ENCODE measurements at regions not wholly inside any gene's neighbourhood (a gene's known extent, or its start where the extent isn't known, plus 50 kb on each side); places are given as distances from the start of the nearest gene placed in this dataset.

- no peaks in the 10 kb centered on the region for H3K36me3 ChIP-seq (ENCODE audit: insufficient read depth, low read depth, low read length)
- no peaks in the 10 kb centered on the region for H3K4me1 ChIP-seq (ENCODE audit: insufficient read depth, low read length)
- H3K4me3 ChIP-seq (ENCODE audit: low read length), result no peak overlapping the region
- no peaks in the 10 kb centered on the region for H3K27me3 ChIP-seq (ENCODE audit: insufficient read depth, low read length)
- H3K9me3 ChIP-seq (ENCODE audit: insufficient read depth, low read depth, low read length), result no peaks in the 10 kb centered on the region
- no peak overlapping the region for H3K9ac ChIP-seq (ENCODE audit: low read depth, low read length)
- no peak overlapping the region for H3K27ac ChIP-seq (ENCODE audit: low read length)
Measured at GRCh38 chr10:10778959-10779358, 238.7 kb upstream of the CELF2 start.

- no peak overlapping the region for H3K4me3 ChIP-seq (ENCODE audit: low read length)
- H3K4me1 ChIP-seq (ENCODE audit: insufficient read depth, low read length), result no peaks in the 10 kb centered on the region
- no peak overlapping the region for H3K27ac ChIP-seq (ENCODE audit: low read length)
- no peaks in the 10 kb centered on the region for H3K9me3 ChIP-seq (ENCODE audit: insufficient read depth, low read depth, low read length)
- no peaks in the 10 kb centered on the region for H3K27me3 ChIP-seq (ENCODE audit: insufficient read depth, low read length)
- no peak overlapping the region for H3K9ac ChIP-seq (ENCODE audit: low read depth, low read length)
- H3K36me3 ChIP-seq (ENCODE audit: insufficient read depth, low read depth, low read length), result no peaks in the 10 kb centered on the region
Measured at GRCh38 chr10:10779511-10779910, 238.2 kb upstream of the CELF2 start.

- Histone ChIP-seq H3K27me3 (ENCODE audit: insufficient read depth, low read length) (no peaks in the 10 kb centered on the region), H3K36me3 (ENCODE audit: insufficient read depth, low read depth, low read length) (no peaks in the 10 kb centered on the region), H3K4me1 (ENCODE audit: insufficient read depth, low read length) (no peaks in the 10 kb centered on the region), H3K27ac (ENCODE audit: low read length) (no peak overlapping the region), H3K4me3 (ENCODE audit: low read length) (no peak overlapping the region), H3K9me3 (ENCODE audit: insufficient read depth, low read depth, low read length) (no peaks in the 10 kb centered on the region), H3K9ac (ENCODE audit: low read depth, low read length) (no peak overlapping the region)
Measured at GRCh38 chr10:10780746-10781145, 236.9 kb upstream of the CELF2 start.

- Histone ChIP-seq H3K4me1 (ENCODE audit: insufficient read depth, low read length) (no peaks in the 10 kb centered on the region), H3K27ac (ENCODE audit: low read length) (no peak overlapping the region), H3K36me3 (ENCODE audit: insufficient read depth, low read depth, low read length) (no peaks in the 10 kb centered on the region), H3K4me3 (ENCODE audit: low read length) (no peak overlapping the region), H3K9me3 (ENCODE audit: insufficient read depth, low read depth, low read length) (no peaks in the 10 kb centered on the region), H3K9ac (ENCODE audit: low read depth, low read length) (no peak overlapping the region), H3K27me3 (ENCODE audit: insufficient read depth, low read length) (no peaks in the 10 kb centered on the region)
Measured at GRCh38 chr10:10782603-10783002, 235.1 kb upstream of the CELF2 start.

GRCh38 chr10:10785627-10786026 lies 232.0 kb upstream of the CELF2 start:
- Histone ChIP-seq H3K27ac (ENCODE audit: low read length) (no peak overlapping the region), H3K27me3 (ENCODE audit: insufficient read depth, low read length) (no peaks in the 10 kb centered on the region), H3K4me3 (ENCODE audit: low read length) (no peak overlapping the region), H3K9ac (ENCODE audit: low read depth, low read length) (no peak overlapping the region), H3K36me3 (ENCODE audit: insufficient read depth, low read depth, low read length) (no peaks in the 10 kb centered on the region), H3K9me3 (ENCODE audit: insufficient read depth, low read depth, low read length) (no peaks in the 10 kb centered on the region), H3K4me1 (ENCODE audit: insufficient read depth, low read length) (no peaks in the 10 kb centered on the region)

GRCh38 chr10:10786109-10787090 lies 231.3 kb upstream of the CELF2 start:
- Histone ChIP-seq H3K27ac (ENCODE audit: low read length) (no peak overlapping the region), H3K4me1 (ENCODE audit: insufficient read depth, low read length) (no peaks in the 10 kb centered on the region), H3K36me3 (ENCODE audit: insufficient read depth, low read depth, low read length) (no peaks in the 10 kb centered on the region), H3K4me3 (ENCODE audit: low read length) (no peak overlapping the region), H3K27me3 (ENCODE audit: insufficient read depth, low read length) (no peaks in the 10 kb centered on the region), H3K9me3 (ENCODE audit: insufficient read depth, low read depth, low read length) (no peaks in the 10 kb centered on the region), H3K9ac (ENCODE audit: low read depth, low read length) (no peak overlapping the region)

GRCh38 chr10:10787586-10787985 lies 230.1 kb upstream of the CELF2 start:
- Histone ChIP-seq H3K4me1 (ENCODE audit: insufficient read depth, low read length) (peaks cover 6% of the 10 kb centered on the region), H3K27ac (ENCODE audit: low read length) (no peak overlapping the region), H3K36me3 (ENCODE audit: insufficient read depth, low read depth, low read length) (no peaks in the 10 kb centered on the region), H3K4me3 (ENCODE audit: low read length) (no peak overlapping the region), H3K27me3 (ENCODE audit: insufficient read depth, low read length) (no peaks in the 10 kb centered on the region), H3K9ac (ENCODE audit: low read depth, low read length) (no peak overlapping the region), H3K9me3 (ENCODE audit: insufficient read depth, low read depth, low read length) (no peaks in the 10 kb centered on the region)

- H3K4me1 ChIP-seq (ENCODE audit: insufficient read depth, low read length), result peaks cover 13% of the 10 kb centered on the region
- H3K4me3 ChIP-seq (ENCODE audit: low read length), result no peak overlapping the region
- H3K36me3 ChIP-seq (ENCODE audit: insufficient read depth, low read depth, low read length), result no peaks in the 10 kb centered on the region
- no peaks in the 10 kb centered on the region for H3K27me3 ChIP-seq (ENCODE audit: insufficient read depth, low read length)
- no peak overlapping the region for H3K27ac ChIP-seq (ENCODE audit: low read length)
- no peak overlapping the region for H3K9ac ChIP-seq (ENCODE audit: low read depth, low read length)
- H3K9me3 ChIP-seq (ENCODE audit: insufficient read depth, low read depth, low read length), result no peaks in the 10 kb centered on the region
Measured at GRCh38 chr10:10788761-10789160, 228.9 kb upstream of the CELF2 start.

- H3K27me3 ChIP-seq (ENCODE audit: insufficient read depth, low read length), result no peaks in the 10 kb centered on the region
- H3K27ac ChIP-seq (ENCODE audit: low read length), result no peak overlapping the region
- peaks cover 35% of the 10 kb centered on the region for H3K4me1 ChIP-seq (ENCODE audit: insufficient read depth, low read length)
- no peaks in the 10 kb centered on the region for H3K9me3 ChIP-seq (ENCODE audit: insufficient read depth, low read depth, low read length)
- H3K4me3 ChIP-seq (ENCODE audit: low read length), result no peak overlapping the region
- peak overlapping the region; percentile 10; the same call in 1 of the 2 replicates for H3K9ac ChIP-seq (ENCODE audit: low read depth, low read length)
- no peaks in the 10 kb centered on the region for H3K36me3 ChIP-seq (ENCODE audit: insufficient read depth, low read depth, low read length)
Measured at GRCh38 chr10:10791869-10792268, 225.8 kb upstream of the CELF2 start.

- Histone ChIP-seq H3K27me3 (ENCODE audit: insufficient read depth, low read length) (peaks cover 4% of the 10 kb centered on the region; the same call in 1 of the 2 replicates), H3K9ac (ENCODE audit: low read depth, low read length) (peak overlapping the region; percentile 10; the same call in 1 of the 2 replicates), H3K9me3 (ENCODE audit: insufficient read depth, low read depth, low read length) (no peaks in the 10 kb centered on the region), H3K4me3 (ENCODE audit: low read length) (no peak overlapping the region), H3K4me1 (ENCODE audit: insufficient read depth, low read length) (peaks cover 44% of the 10 kb centered on the region), H3K27ac (ENCODE audit: low read length) (no peak overlapping the region), H3K36me3 (ENCODE audit: insufficient read depth, low read depth, low read length) (no peaks in the 10 kb centered on the region)
Measured at GRCh38 chr10:10792681-10793080, 225.0 kb upstream of the CELF2 start.

GRCh38 chr10:10794046-10794445 lies 223.6 kb upstream of the CELF2 start:
- Histone ChIP-seq H3K9ac (ENCODE audit: low read depth, low read length) (no peak overlapping the region), H3K4me3 (ENCODE audit: low read length) (no peak overlapping the region), H3K27me3 (ENCODE audit: insufficient read depth, low read length) (peaks cover 9% of the 10 kb centered on the region; the same call in 1 of the 2 replicates), H3K27ac (ENCODE audit: low read length) (no peak overlapping the region), H3K36me3 (ENCODE audit: insufficient read depth, low read depth, low read length) (no peaks in the 10 kb centered on the region), H3K9me3 (ENCODE audit: insufficient read depth, low read depth, low read length) (no peaks in the 10 kb centered on the region), H3K4me1 (ENCODE audit: insufficient read depth, low read length) (peaks cover 51% of the 10 kb centered on the region)

- peaks cover 9% of the 10 kb centered on the region; the same call in 1 of the 2 replicates for H3K27me3 ChIP-seq (ENCODE audit: insufficient read depth, low read length)
- H3K27ac ChIP-seq (ENCODE audit: low read length), result no peak overlapping the region
- peaks cover 51% of the 10 kb centered on the region for H3K4me1 ChIP-seq (ENCODE audit: insufficient read depth, low read length)
Measured at GRCh38 chr10:10794791-10795191, 222.9 kb upstream of the CELF2 start.

More at GRCh38 chr10:10794791-10795191, 222.9 kb upstream of the CELF2 start:
- no peak overlapping the region for H3K9ac ChIP-seq (ENCODE audit: low read depth, low read length)
- no peak overlapping the region for H3K4me3 ChIP-seq (ENCODE audit: low read length)
- no peaks in the 10 kb centered on the region for H3K36me3 ChIP-seq (ENCODE audit: insufficient read depth, low read depth, low read length)
- H3K9me3 ChIP-seq (ENCODE audit: insufficient read depth, low read depth, low read length), result no peaks in the 10 kb centered on the region
